Chondrocyte (in vitro differentiated cells): ENCODE measurements at regions not wholly inside any gene's neighbourhood (a gene's known extent, or its start where the extent isn't known, plus 50 kb on each side); places are given as distances from the start of the nearest gene placed in this dataset.

Experiments
- DNase-seq: peaks from one replicate; pipeline ENCODE4 v3.0.0; 2021; ENCODE audit warnings: mixed read lengths, low spot score
- H3K27ac Mint-ChIP-seq: one replicate; pipeline ENCODE4 v1.8.0; 2021; ENCODE audit warnings: mild to moderate bottlenecking, moderate library complexity, mixed read lengths; ENCODE audit not compliant: unreplicated experiment
- H3K27me3 Mint-ChIP-seq: 2 replicates; pipeline ENCODE4 v1.8.0; 2021; ENCODE audit warnings: low read depth, mixed read lengths
- H3K36me3 Mint-ChIP-seq: 2 replicates; pipeline ENCODE4 v1.8.0; 2021; ENCODE audit warnings: low read depth, mixed read lengths
- H3K4me1 Mint-ChIP-seq: 2 replicates; pipeline ENCODE4 v1.8.0; 2021; ENCODE audit warnings: low read depth, mild to moderate bottlenecking, mixed read lengths
- H3K4me3 Mint-ChIP-seq: one replicate; pipeline ENCODE4 v1.8.0; 2021; ENCODE audit warnings: mild to moderate bottlenecking, moderate library complexity, mixed read lengths; ENCODE audit not compliant: unreplicated experiment
- H3K9me3 Mint-ChIP-seq: 2 replicates; pipeline ENCODE4 v1.8.0; 2021; ENCODE audit warnings: low read depth, mixed read lengths
- CTCF ChIP-seq: fragments of 200-600 bp; sonication (generic); IDR thresholded peaks from 2 replicates; pipeline ENCODE4 v1.5.0; 2021; ENCODE audit warnings: antibody characterized with exemption, mild to moderate bottlenecking, moderate library complexity

- DNase-seq = no peak
- TF ChIP-seq CTCF = no peak
- no peak overlapping the region for H3K27ac Mint-ChIP-seq
- H3K36me3 Mint-ChIP-seq = peaks cover 4% of the 10 kb centered on the region
- peaks cover 32% of the 10 kb centered on the region for H3K9me3 Mint-ChIP-seq
- H3K27me3 Mint-ChIP-seq = peaks cover 7% of the 10 kb centered on the region
- H3K4me1 Mint-ChIP-seq = no peaks in the 10 kb centered on the region
- H3K4me3 Mint-ChIP-seq = no peak overlapping the region
Measured at GRCh38 chr14:95034788-95035187, 122.5 kb downstream of the DICER1 start.

DNA sequence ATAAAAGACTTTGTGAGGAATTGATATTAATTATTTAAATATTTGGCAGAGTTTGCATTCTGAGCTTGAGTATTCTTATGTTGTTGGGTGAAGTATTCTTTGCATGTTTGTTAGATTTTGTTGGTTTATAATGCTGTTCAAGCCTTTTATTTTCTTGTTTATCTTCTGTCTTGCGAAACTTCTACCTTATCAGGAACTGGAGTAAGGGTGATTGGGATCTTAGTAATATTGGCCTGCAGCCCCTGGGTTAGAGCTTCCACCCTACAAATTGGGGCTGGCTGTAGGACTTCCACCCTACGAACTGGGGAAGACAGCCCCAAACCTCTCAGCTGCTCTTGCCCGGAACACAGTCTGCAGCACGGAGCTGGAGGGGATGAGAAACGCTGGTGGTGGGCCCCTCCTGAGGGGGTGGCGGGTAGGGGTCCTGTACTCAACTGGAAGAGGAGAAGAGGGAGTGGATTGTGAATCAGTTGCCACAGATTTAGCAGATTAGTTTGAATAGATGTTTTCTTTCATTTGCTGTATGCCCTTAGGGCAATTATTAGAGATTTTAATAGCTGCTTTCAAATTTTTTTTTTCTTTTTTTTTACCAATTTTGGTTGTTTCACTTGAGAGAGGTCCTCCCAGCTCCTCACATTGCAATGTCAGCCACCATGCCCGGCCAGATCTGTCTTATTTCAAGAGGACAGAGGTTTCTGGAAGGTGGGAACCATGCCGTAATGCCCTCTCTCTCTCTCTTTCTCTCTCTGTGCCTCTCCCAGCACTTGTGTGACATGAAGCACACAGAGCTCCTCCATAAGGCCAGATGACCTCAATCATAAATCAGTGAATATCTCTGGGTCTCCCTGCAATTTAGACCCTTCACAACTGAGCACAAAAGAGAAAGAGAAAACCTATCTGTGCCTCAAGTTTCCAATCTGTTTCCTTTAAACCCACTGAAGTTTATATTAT, 123.4 kb downstream of the DICER1 start:
- no peak overlapping the region for H3K4me3 Mint-ChIP-seq

GRCh38 chr14:95033031-95033430, 124.3 kb downstream of the DICER1 start:
- no peak for DNase-seq
- no peak overlapping the region for H3K4me3 Mint-ChIP-seq
- H3K9me3 Mint-ChIP-seq = peaks cover 40% of the 10 kb centered on the region
- no peak for TF ChIP-seq CTCF
- H3K4me1 Mint-ChIP-seq = no peaks in the 10 kb centered on the region
- peaks cover 17% of the 10 kb centered on the region for H3K27me3 Mint-ChIP-seq
- peaks cover 12% of the 10 kb centered on the region for H3K36me3 Mint-ChIP-seq
- H3K27ac Mint-ChIP-seq = no peak overlapping the region

More for the DNA sequence above, 123.4 kb downstream of the DICER1 start:
- Mint-ChIP-seq H3K4me1 (no peaks in the 10 kb centered on the region), H3K36me3 (peaks cover 10% of the 10 kb centered on the region), H3K9me3 (peaks cover 38% of the 10 kb centered on the region), H3K27ac (no peak overlapping the region), H3K27me3 (peaks cover 12% of the 10 kb centered on the region)
- no peak for TF ChIP-seq CTCF
- no peak for DNase-seq

DNA sequence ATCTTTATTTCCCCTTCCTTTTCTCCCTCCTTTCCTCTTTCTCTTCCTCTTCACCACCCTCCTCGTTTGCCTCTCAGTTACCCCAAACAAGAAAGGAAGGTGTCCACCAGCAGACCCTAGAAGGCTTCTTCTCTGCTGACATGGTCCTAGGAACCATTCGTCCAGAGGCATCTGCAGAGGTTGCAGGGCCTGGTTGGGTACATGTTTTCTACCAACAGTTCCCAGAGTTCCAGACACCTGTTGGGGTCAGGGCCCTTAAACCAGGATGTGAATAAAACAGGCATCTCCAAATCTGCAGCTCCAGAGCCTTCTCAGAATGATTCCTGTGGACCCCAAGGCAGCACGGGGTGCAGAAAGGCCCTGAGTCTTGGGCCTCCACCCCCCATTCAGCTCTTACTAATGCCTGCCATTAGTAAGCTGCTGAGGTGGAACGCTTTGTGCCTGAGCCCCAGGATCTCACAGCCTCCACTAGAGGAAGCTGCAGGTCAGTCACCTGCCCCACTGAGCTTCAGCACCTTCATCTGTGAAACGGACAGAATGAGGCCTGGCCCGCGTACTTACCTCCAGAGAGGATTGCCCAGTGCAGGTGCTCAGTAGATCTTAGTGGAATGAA, 130.4 kb downstream of the DICER1 start:
- TF ChIP-seq CTCF = no peak
- peaks cover 24% of the 10 kb centered on the region for H3K9me3 Mint-ChIP-seq

GRCh38 chr14:95025941-95026340, 131.4 kb downstream of the DICER1 start:
- no peak overlapping the region for H3K27ac Mint-ChIP-seq

More for the DNA sequence above, 130.4 kb downstream of the DICER1 start:
- no peak for DNase-seq
- Mint-ChIP-seq H3K27me3 (peaks cover 13% of the 10 kb centered on the region), H3K4me1 (peaks cover 5% of the 10 kb centered on the region), H3K36me3 (peaks cover 8% of the 10 kb centered on the region), H3K27ac (no peak overlapping the region), H3K4me3 (no peak overlapping the region)

More at GRCh38 chr14:95025941-95026340, 131.4 kb downstream of the DICER1 start:
- peaks cover 13% of the 10 kb centered on the region for H3K27me3 Mint-ChIP-seq
- peaks cover 8% of the 10 kb centered on the region for H3K36me3 Mint-ChIP-seq
- H3K4me3 Mint-ChIP-seq = no peak overlapping the region
- no peak for TF ChIP-seq CTCF
- peaks cover 17% of the 10 kb centered on the region for H3K9me3 Mint-ChIP-seq
- DNase-seq = no peak
- peaks cover 5% of the 10 kb centered on the region for H3K4me1 Mint-ChIP-seq
